Muscle of leg (tissue), 3 donors: ENCODE measurements at regions not wholly inside any gene's neighbourhood (a gene's known extent, or its start where the extent isn't known, plus 50 kb on each side); places are given as distances from the start of the nearest gene placed in this dataset.

Experiments
- DNase-seq: peaks from one replicate; pipeline ENCODE4 v3.0.0; 2013
- H3K27ac ChIP-seq: one replicate; pipeline ENCODE4 v1.5.1; 2013; ENCODE audit warnings: mild to moderate bottlenecking, low read length, control low read depth
- H3K27me3 ChIP-seq: one replicate; pipeline ENCODE4 v1.6.1; 2013; ENCODE audit warnings: low read length; ENCODE audit not compliant: control insufficient read depth, insufficient read depth
- H3K36me3 ChIP-seq: one replicate; pipeline ENCODE4 v1.6.1; 2013; ENCODE audit warnings: low read length; ENCODE audit not compliant: control insufficient read depth, insufficient read depth
- H3K4me1 ChIP-seq: one replicate; pipeline ENCODE4 v1.6.1; 2013; ENCODE audit warnings: low read length; ENCODE audit not compliant: control insufficient read depth, insufficient read depth
- H3K4me3 ChIP-seq: one replicate; pipeline ENCODE4 v1.5.1; 2013; ENCODE audit warnings: low read length, control low read depth
- H3K9me3 ChIP-seq: replicated peaks from 2 replicates; pipeline ENCODE4 v1.6.1; 2013; ENCODE audit warnings: low read depth, low read length; ENCODE audit not compliant: control insufficient read depth
- WGBS: methylation state at CpG from one replicate; pipeline ENCODE4 v1.1.5; 2013; ENCODE audit warnings: missing lambda C conversion rate; ENCODE audit not compliant: insufficient coverage; 5-methylcytosine and 5-hydroxymethylcytosine counted together

DNA sequence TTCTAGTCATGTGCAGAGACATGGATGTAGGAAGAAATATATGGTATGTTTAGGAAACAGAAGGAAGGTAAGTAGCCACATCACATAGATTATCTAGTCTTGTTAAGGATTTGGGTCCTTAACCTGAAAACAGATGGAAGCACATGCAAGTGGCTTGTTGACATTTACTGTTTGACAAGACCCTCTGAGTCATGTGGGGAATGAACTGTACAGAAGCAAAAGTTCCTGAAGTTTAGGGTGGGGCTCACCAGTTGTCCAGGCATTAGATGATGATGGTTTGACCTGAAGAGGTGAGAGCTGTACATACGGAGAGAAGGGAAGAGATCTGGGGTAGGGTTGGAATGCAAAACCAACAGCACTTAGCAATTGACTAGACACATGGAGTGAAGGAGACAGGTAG, 281.1 kb upstream of the GRIP1 start:
- 75% methylated on average over 1 of the region's 1 CpG for WGBS
- no peak overlapping the region for H3K27ac ChIP-seq
- H3K4me1 ChIP-seq = no peaks in the 10 kb centered on the region
- H3K4me3 ChIP-seq = no peak overlapping the region
- no peaks in the 10 kb centered on the region for H3K27me3 ChIP-seq
- no peak for DNase-seq
- no peaks in the 10 kb centered on the region for H3K9me3 ChIP-seq
- H3K36me3 ChIP-seq = no peaks in the 10 kb centered on the region

DNA sequence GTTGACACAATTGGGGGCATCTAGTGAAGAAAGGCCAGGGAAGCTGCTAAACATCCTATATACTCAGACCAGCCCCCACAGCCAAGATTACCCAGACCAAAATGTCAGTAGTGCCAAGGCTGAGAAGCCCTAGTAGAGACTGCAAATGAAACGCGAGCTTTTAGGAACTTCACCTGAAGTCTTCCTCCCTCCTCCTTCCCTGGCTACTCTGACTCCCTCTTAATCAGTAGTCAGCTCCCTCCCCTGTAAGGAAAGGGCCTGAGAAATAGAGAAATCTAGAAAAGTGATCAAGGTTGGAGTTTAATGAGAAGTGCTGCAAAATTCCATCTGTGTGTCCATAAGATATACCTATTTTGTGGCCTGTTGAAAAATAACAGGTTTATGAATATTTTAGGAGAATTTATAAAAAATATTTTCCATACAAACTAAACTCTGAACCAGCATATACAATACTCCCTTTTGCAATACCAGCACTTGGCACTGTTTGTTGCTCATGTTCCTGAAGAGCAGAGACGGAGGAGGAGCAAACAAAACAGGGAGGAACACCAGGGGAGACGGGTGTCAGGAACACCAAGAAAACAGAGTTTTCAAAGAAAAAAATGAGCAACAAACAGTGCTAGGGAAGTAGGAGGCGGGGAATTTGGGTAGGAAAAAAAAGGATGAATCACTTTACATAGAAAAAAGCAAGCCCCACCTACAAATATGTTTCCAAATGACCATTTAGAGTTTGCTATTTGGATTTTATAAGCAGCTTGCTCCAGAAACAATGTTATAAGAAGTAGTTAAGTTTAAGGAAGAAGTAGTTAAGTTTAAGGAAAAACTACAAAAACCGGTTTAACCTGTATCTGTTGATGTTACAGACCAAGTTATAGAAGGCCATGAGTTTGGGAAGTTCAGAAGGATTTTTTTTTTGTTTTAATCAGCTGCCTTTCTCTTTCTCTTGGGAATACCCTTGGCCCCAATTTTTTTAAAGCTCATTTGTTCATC, 282.1 kb upstream of the GRIP1 start:
- no peaks in the 10 kb centered on the region for H3K4me1 ChIP-seq
- no peaks in the 10 kb centered on the region for H3K36me3 ChIP-seq
- no peaks in the 10 kb centered on the region for H3K27me3 ChIP-seq
- 48% methylated on average over 3 of the region's 6 CpGs for WGBS
- H3K4me3 ChIP-seq = no peak overlapping the region
- peak; percentile 7 for DNase-seq
- no peak overlapping the region for H3K27ac ChIP-seq
- H3K9me3 ChIP-seq = no peaks in the 10 kb centered on the region

DNA sequence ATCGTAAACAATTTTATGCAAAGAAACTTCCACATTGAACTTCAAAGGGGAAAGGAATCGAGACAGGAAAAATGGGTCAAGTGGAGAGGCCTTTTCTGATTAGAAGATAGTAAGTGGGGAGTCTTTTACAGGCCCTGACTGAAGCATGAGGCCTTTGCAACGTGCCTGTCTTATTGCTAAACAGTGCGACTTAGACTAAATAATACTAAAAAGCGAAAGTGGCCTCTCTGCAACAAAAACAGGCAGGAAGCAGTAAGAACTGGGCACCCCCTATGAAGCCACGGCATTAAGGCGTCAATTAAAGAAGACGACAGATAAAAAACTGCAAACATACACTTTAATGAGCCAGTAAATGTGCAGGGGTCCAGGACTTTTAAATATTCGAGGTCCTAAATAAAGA, 283.4 kb upstream of the GRIP1 start:
- Histone ChIP-seq H3K27me3 (no peaks in the 10 kb centered on the region), H3K27ac (no peak overlapping the region), H3K9me3 (no peaks in the 10 kb centered on the region), H3K4me1 (no peaks in the 10 kb centered on the region), H3K36me3 (no peaks in the 10 kb centered on the region), H3K4me3 (no peak overlapping the region)
- DNase-seq = no peak
- 65% methylated on average over 4 of the region's 9 CpGs for WGBS

DNA sequence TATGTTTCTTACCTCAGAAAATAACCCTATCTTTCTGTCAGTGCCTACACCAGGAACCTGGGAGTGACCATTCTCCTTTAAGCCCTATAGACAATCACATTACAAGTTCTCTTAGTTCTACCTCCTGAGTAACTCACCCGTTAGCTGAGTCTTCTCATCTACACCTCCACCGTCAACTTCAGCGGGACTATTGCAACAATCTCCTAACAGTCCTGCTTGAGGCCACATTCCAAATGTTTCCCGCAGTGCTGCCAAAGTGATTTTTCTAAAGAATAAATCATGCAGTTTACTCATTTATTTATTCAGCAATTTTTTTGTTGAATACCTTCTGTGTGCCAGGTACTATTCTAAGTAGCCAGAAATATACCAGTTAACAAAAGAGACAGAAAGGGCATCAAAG, 285.0 kb upstream of the GRIP1 start:
- no peaks in the 10 kb centered on the region for H3K4me1 ChIP-seq
- no peak overlapping the region for H3K4me3 ChIP-seq
- no peaks in the 10 kb centered on the region for H3K36me3 ChIP-seq
- DNase-seq = no peak
- WGBS = 89% methylated on average over 3 of the region's 4 CpGs
- H3K9me3 ChIP-seq = no peaks in the 10 kb centered on the region
- no peak overlapping the region for H3K27ac ChIP-seq
- H3K27me3 ChIP-seq = no peaks in the 10 kb centered on the region

DNA sequence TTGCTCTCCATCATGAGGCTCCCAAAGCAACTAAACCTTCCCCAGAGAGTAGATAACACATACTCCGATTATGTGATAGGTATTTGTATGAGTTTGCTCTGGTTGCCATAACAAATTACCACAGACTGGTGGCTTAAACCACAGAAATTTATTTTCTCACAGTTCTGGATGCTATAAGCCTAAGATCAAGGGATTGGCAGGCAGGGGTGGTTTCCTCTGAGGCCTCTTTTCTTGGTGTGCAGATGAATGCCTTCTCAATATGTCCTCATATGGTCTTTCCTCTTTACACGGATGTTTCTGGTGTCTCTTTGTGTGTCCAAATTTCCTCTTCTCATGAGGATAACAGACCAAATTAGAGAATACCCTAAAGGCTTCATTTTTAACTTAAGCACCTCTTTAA, 285.8 kb upstream of the GRIP1 start:
- Histone ChIP-seq H3K4me3 (no peak overlapping the region), H3K27me3 (no peaks in the 10 kb centered on the region), H3K27ac (no peak overlapping the region), H3K36me3 (no peaks in the 10 kb centered on the region), H3K9me3 (no peaks in the 10 kb centered on the region), H3K4me1 (no peaks in the 10 kb centered on the region)
- no CpG with 5 or more reads among the region's 2 CpGs for WGBS
- DNase-seq = no peak

DNA sequence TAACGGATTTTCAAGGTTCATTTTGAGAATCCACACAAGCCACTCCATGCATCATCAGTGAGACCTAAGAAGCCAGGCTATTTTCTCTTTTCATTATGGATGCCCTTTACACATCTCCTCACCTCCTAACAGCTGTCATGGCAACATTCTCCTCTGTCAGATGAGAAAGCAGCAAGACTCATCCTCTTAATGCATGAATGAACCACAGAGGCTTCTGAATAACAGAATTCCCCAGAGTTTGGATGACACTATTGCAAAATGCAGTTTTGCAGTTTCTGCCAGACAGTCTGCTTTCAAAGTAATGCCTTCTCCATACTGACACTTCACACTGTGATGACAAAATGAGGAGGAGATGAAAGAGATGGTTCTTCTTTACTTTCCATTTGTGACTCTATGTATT, 286.7 kb upstream of the GRIP1 start:
- no peaks in the 10 kb centered on the region for H3K4me1 ChIP-seq
- H3K27me3 ChIP-seq = no peaks in the 10 kb centered on the region
- no CpG with 5 or more reads among the region's 1 CpG for WGBS
- no peak overlapping the region for H3K4me3 ChIP-seq
- DNase-seq = no peak
- H3K9me3 ChIP-seq = no peaks in the 10 kb centered on the region
- no peaks in the 10 kb centered on the region for H3K36me3 ChIP-seq
- no peak overlapping the region for H3K27ac ChIP-seq

DNA sequence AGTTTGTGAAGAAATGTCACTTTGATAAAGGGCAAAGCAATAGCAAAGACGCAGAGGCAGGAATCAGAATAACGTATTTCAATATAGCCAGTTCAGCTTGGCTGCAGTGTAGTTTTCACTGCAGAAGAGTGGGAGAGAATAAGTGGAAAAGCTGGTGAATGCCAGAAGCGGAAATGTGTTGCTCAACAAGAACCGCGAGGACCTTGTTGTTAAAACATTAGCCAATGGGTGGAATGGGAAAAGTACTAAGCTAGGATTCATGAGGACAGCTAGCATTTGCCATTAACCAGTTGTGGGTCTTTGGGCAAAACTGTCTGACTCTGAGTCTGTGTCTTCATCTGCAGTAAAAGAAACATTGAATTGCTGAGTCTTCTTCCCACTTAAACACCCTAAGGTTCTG, 292.9 kb upstream of the GRIP1 start:
- WGBS = 60% methylated on average over 5 of the region's 5 CpGs
- H3K4me3 ChIP-seq = no peak overlapping the region
- H3K9me3 ChIP-seq = no peaks in the 10 kb centered on the region
- H3K36me3 ChIP-seq = no peaks in the 10 kb centered on the region
- no peaks in the 10 kb centered on the region for H3K27me3 ChIP-seq
- H3K4me1 ChIP-seq = no peaks in the 10 kb centered on the region
- H3K27ac ChIP-seq = no peak overlapping the region
- DNase-seq = no peak

DNA sequence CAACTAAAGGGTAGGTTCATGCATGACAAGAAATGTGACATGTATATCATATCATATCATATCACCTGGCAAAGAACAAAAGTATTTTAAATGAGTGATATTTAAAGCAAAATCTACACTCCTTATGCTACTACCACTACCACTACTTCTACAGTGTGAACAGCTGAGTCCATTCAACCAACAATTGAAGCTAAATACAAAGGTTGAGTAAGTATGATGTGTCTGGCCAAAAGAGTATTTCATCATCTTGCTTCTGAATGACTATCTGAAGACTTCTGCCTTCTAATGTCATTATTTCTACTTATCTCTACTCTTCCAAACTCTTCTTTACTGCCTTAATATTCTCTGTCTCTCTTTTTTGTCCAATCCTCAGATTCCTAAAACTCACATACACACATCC, 292.6 kb upstream of the CAND1 start:
- Histone ChIP-seq H3K4me1 (no peaks in the 10 kb centered on the region), H3K27me3 (no peaks in the 10 kb centered on the region), H3K4me3 (no peak overlapping the region), H3K27ac (no peak overlapping the region), H3K36me3 (no peaks in the 10 kb centered on the region), H3K9me3 (no peaks in the 10 kb centered on the region)
- no peak for DNase-seq

DNA sequence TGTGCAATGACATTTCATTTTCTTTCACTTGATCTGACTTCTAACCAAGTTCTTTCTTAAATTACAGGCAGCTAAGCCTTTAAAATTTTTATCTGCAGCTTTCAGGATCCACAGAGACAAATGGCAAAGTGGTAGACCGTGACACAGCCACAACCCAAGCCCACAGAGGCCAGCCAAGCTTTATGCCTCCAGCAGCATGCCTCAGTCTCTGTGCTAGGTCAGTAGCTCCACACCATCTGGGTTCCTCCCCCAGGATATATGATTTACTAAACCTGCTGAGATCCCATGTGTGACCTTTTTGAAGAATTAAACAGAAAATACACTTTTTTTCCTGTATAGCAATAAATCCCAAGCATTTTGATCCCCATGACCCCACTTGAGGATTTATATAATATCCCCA, 290.4 kb upstream of the CAND1 start:
- no peaks in the 10 kb centered on the region for H3K36me3 ChIP-seq
- no CpG with 5 or more reads among the region's 1 CpG for WGBS

DNA sequence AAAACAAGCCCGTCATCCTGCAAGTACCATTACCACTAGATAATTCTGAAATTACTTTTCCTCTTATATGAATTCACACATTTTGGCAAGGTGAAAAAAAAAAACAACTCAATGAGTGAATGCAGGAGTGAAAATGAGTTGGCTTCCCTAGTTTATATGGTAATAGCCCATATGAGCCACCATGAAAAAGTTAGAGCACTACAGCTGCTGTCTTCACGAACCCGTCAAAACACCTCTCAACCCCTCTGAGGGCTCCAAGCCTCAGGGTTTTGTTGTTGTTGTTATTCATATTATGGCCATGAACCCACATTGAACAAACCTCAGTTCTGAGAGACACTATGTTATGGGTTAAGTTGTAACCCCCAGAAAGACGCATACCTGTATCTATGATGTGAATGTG, 289.9 kb upstream of the CAND1 start:
- no peaks in the 10 kb centered on the region for H3K4me1 ChIP-seq
- no peak for DNase-seq
- WGBS = no CpG with 5 or more reads among the region's 4 CpGs
- H3K9me3 ChIP-seq = no peaks in the 10 kb centered on the region
- H3K36me3 ChIP-seq = no peaks in the 10 kb centered on the region
- no peaks in the 10 kb centered on the region for H3K27me3 ChIP-seq
- H3K27ac ChIP-seq = no peak overlapping the region
- no peak overlapping the region for H3K4me3 ChIP-seq

More for the DNA sequence above, 290.4 kb upstream of the CAND1 start:
- DNase-seq = no peak
- Histone ChIP-seq H3K9me3 (no peaks in the 10 kb centered on the region), H3K4me3 (no peak overlapping the region), H3K4me1 (no peaks in the 10 kb centered on the region), H3K27ac (no peak overlapping the region), H3K27me3 (no peaks in the 10 kb centered on the region)

DNA sequence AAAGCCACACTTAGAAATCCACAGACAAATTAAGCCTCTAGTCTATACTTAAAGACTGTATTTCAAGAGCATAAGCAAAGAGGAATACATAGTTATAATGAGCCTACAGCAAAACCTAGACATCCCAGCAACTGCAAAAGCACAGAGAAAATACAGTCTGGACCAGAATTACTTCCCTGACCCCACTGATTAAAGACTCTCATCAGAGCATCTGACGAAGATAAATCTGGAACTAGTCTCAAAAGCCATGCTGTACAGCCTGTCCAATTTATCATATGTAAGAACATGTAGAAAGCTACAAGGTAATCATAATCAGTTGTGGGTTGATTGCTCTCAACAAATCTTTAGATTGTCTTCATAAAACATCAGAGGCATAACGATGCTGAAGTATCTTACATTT, 285.1 kb upstream of the CAND1 start:
- H3K27ac ChIP-seq = no peak overlapping the region
- no peaks in the 10 kb centered on the region for H3K36me3 ChIP-seq
- H3K9me3 ChIP-seq = no peaks in the 10 kb centered on the region
- DNase-seq = no peak
- no peak overlapping the region for H3K4me3 ChIP-seq
- WGBS = no CpG with 5 or more reads among the region's 2 CpGs
- no peaks in the 10 kb centered on the region for H3K4me1 ChIP-seq
- H3K27me3 ChIP-seq = no peaks in the 10 kb centered on the region
